GM23338 (cell line): ENCODE measurements at regions not wholly inside any gene's neighbourhood (a gene's known extent, or its start where the extent isn't known, plus 50 kb on each side); places are given as distances from the start of the nearest gene placed in this dataset.
A peak's percentile ranks its signal among the peaks of the same experiment; 100 is the strongest.

Experiments
- ATAC-seq: fragments of 200-7000 bp; cut with Tn5 transposase; 3 replicates; pipeline ENCODE4 v1.9.1; 2020
- DNase-seq: peaks from one replicate; pipeline ENCODE4 v3.0.0-alpha.2; 2015; ENCODE audit warnings: low spot score
- H2AFZ ChIP-seq: fragments of 200-600 bp; sonication (generic); 2 replicates; pipeline ENCODE4 v1.8.0; 2016; ENCODE audit warnings: antibody characterized with exemption, mild to moderate bottlenecking, moderate library complexity
- H3F3A ChIP-seq: fragments of 200-600 bp; sonication (generic); replicated peaks from 2 replicates; pipeline ENCODE4 v1.8.0; 2017; ENCODE audit warnings: antibody characterized with exemption, mixed run types, low read depth
- H3K27ac ChIP-seq: fragments of 200-600 bp; sonication (generic); 2 replicates; pipeline ENCODE4 v1.6.1; 2016; ENCODE audit warnings: low read depth
- H3K27me3 ChIP-seq: fragments of 200-600 bp; sonication (generic); 2 replicates; pipeline ENCODE4 v1.8.0; 2016; ENCODE audit warnings: mild to moderate bottlenecking, mixed run types, moderate library complexity; ENCODE audit not compliant: insufficient read depth
- H3K36me3 ChIP-seq: fragments of 200-600 bp; sonication (generic); 2 replicates; pipeline ENCODE4 v1.8.0; 2016; ENCODE audit warnings: mild to moderate bottlenecking; ENCODE audit not compliant: insufficient read depth
- H3K4me1 ChIP-seq: fragments of 200-600 bp; sonication (generic); 2 replicates; pipeline ENCODE4 v1.8.0; 2016; ENCODE audit warnings: mild to moderate bottlenecking, moderate library complexity; ENCODE audit not compliant: insufficient read depth
- H3K4me2 ChIP-seq: fragments of 200-600 bp; sonication (generic); 2 replicates; pipeline ENCODE4 v1.7.1; 2017; ENCODE audit warnings: mixed run types
- H3K4me3 ChIP-seq: fragments of 200-600 bp; sonication (generic); 2 replicates; pipeline ENCODE4 v1.6.1; 2016; ENCODE audit warnings: mixed run types
- H3K79me2 ChIP-seq: fragments of 200-600 bp; sonication (generic); replicated peaks from 2 replicates; pipeline ENCODE4 v1.8.0; 2017; ENCODE audit warnings: mild to moderate bottlenecking; ENCODE audit not compliant: insufficient read depth
- H3K9me2 ChIP-seq: fragments of 200-600 bp; sonication (generic); 2 replicates; pipeline ENCODE4 v1.8.0; 2017; ENCODE audit not compliant: insufficient read depth
- H4K20me1 ChIP-seq: fragments of 200-600 bp; sonication (generic); replicated peaks from 2 replicates; pipeline ENCODE4 v1.8.0; 2017; ENCODE audit warnings: mild to moderate bottlenecking; ENCODE audit not compliant: insufficient read depth
- H3K27ac Mint-ChIP-seq: 2 replicates; pipeline ENCODE4 v1.8.0; 2020; ENCODE audit warnings: inconsistent platforms, mild to moderate bottlenecking, moderate library complexity, mixed read lengths
- H3K27me3 Mint-ChIP-seq: 3 replicates; pipeline ENCODE4 v1.8.0; 2022; ENCODE audit warnings: low read depth, mild to moderate bottlenecking, moderate library complexity, mixed read lengths, inconsistent platforms; ENCODE audit not compliant: insufficient read depth, poor library complexity
- H3K36me3 Mint-ChIP-seq: 3 replicates; pipeline ENCODE4 v1.8.0; 2021; ENCODE audit warnings: low read depth, mild to moderate bottlenecking, inconsistent platforms, moderate library complexity, mixed read lengths
- H3K4me1 Mint-ChIP-seq: 3 replicates; pipeline ENCODE4 v1.8.0; 2020; ENCODE audit warnings: mild to moderate bottlenecking, inconsistent platforms, mixed read lengths
- H3K4me3 Mint-ChIP-seq: 3 replicates; pipeline ENCODE4 v1.8.0; 2021; ENCODE audit warnings: moderate library complexity, mild to moderate bottlenecking, inconsistent platforms, mixed read lengths
- H3K9me3 Mint-ChIP-seq: 3 replicates; pipeline ENCODE4 v1.8.0; 2020; ENCODE audit warnings: moderate library complexity, mild to moderate bottlenecking, inconsistent platforms, mixed read lengths
- CREB1 ChIP-seq: fragments of 250-450 bp; sonication (Bioruptor Pico); IDR thresholded peaks from 2 replicates; pipeline ENCODE4 v1.5.0; 2020; ENCODE audit warnings: low read depth, mild to moderate bottlenecking, moderate library complexity
- CTCF ChIP-seq, 2 experiments: fragments of 200-600 bp in 1 of 2; sonication (generic) in 1 of 2; conservative IDR thresholded peaks; 2 replicates each; pipeline versions ENCODE4 v1.5.1 to v1.6.1; 2016 to 2017; ENCODE audit warnings: antibody characterized with exemption in 2 of 2, low read depth in 2 of 2, mild to moderate bottlenecking in 2 of 2, moderate library complexity in 1 of 2
- ETS1 ChIP-seq: IDR thresholded peaks from 2 replicates; pipeline ENCODE4 v1.6.1; 2016; ENCODE audit warnings: antibody characterized with exemption
- EZH2 ChIP-seq: fragments of 200-600 bp; sonication (generic); IDR thresholded peaks from one replicate; pipeline ENCODE4 v1.8.0; 2017; ENCODE audit warnings: antibody characterized with exemption, mild to moderate bottlenecking, low read depth; ENCODE audit not compliant: unreplicated experiment
- EZH2phosphoT487 ChIP-seq: fragments of 200-600 bp; sonication (generic); IDR thresholded peaks from one replicate; pipeline ENCODE4 v1.8.1; 2018; ENCODE audit warnings: antibody characterized with exemption; ENCODE audit not compliant: unreplicated experiment
- JUNB ChIP-seq: IDR thresholded peaks from one replicate; pipeline ENCODE4 v1.6.1; 2016; ENCODE audit warnings: antibody characterized with exemption; ENCODE audit not compliant: unreplicated experiment
- NANOG ChIP-seq: IDR thresholded peaks from 2 replicates; pipeline ENCODE4 v1.6.1; 2016; ENCODE audit warnings: antibody characterized with exemption, borderline replicate concordance
- POLR2AphosphoS5 ChIP-seq: IDR thresholded peaks from 2 replicates; pipeline ENCODE4 v1.6.1; 2016; ENCODE audit warnings: antibody characterized with exemption, low read depth
- REST ChIP-seq: IDR thresholded peaks from one replicate; pipeline ENCODE4 v1.6.1; 2018; ENCODE audit warnings: antibody characterized with exemption; ENCODE audit not compliant: unreplicated experiment
- STAT1 ChIP-seq: IDR thresholded peaks from one replicate; pipeline ENCODE4 v1.6.1; 2016; ENCODE audit warnings: antibody characterized with exemption; ENCODE audit not compliant: unreplicated experiment
- ZNF114 ChIP-seq: fragments of 250-450 bp; sonication (Bioruptor Pico); IDR thresholded peaks from 2 replicates; pipeline ENCODE4 v1.5.0; 2020; ENCODE audit warnings: mild to moderate bottlenecking, moderate library complexity
- ZNF331 ChIP-seq: fragments of 250-450 bp; sonication (Bioruptor Pico); IDR thresholded peaks from 2 replicates; pipeline ENCODE4 v1.5.0; 2020; ENCODE audit warnings: low read depth, mild to moderate bottlenecking, moderate library complexity
- ZNF462 ChIP-seq: fragments of 250-450 bp; sonication (Bioruptor Pico); IDR thresholded peaks from 2 replicates; pipeline ENCODE4 v1.5.0; 2020; ENCODE audit warnings: mild to moderate bottlenecking, moderate library complexity

GRCh38 chr2:47699533-47700215 lies 83.3 kb upstream of the MSH6 start:
- Mint-ChIP-seq H3K27me3 (peaks cover 16% of the 10 kb centered on the region), H3K36me3 (peaks cover 46% of the 10 kb centered on the region), H3K4me3 (no peak overlapping the region), H3K9me3 (peaks cover 42% of the 10 kb centered on the region), H3K4me1 (peaks cover 51% of the 10 kb centered on the region), H3K27ac (no peak overlapping the region)
- TF ChIP-seq EZH2phosphoT487 (no peak), ZNF331 (CRISPR knock-in tag) (no peak), JUNB (no peak), ZNF462 (CRISPR knock-in tag) (no peak), CREB1 (CRISPR knock-in tag) (no peak), REST (no peak), NANOG (no peak), ZNF114 (CRISPR knock-in tag) (no peak), CTCF (conservative IDR thresholded peaks at IDR 0.05; ENCODE audit: low read depth in 2 of 2) (no peak), POLR2AphosphoS5 (no peak), STAT1 (no peak), ETS1 (no peak), EZH2 (no peak)
- H3K9me2 ChIP-seq = peaks cover 3% of the 10 kb centered on the region; the same call in 1 of the 2 replicates
- H3K27ac ChIP-seq = peak overlapping the region; percentile 97
- DNase-seq (peak; percentile 53), ATAC-seq (no peak)
- no peaks in the 10 kb centered on the region for H3K36me3 ChIP-seq
- H3K4me3 ChIP-seq = no peak overlapping the region
- H2AFZ ChIP-seq = no peak overlapping the region
- H3F3A ChIP-seq = peaks cover 14% of the 10 kb centered on the region; the same call in 1 of the 2 replicates
- no peaks in the 10 kb centered on the region for H3K79me2 ChIP-seq
- no peaks in the 10 kb centered on the region for H4K20me1 ChIP-seq
- H3K4me1 ChIP-seq = peaks cover 36% of the 10 kb centered on the region
- H3K27me3 ChIP-seq = no peaks in the 10 kb centered on the region
- H3K4me2 ChIP-seq = no peak overlapping the region
